Umbilical cord (tissue), 1 donor: ENCODE measurements at regions not wholly inside any gene's neighbourhood (a gene's known extent, or its start where the extent isn't known, plus 50 kb on each side); places are given as distances from the start of the nearest gene placed in this dataset.
"Not testable (repeated sequence)": the region's sequence is repeated elsewhere in the genome, so short reads cannot be mapped to it uniquely, and the experiment has no call there.

Experiments
- DNase-seq: peaks from one replicate; pipeline ENCODE4 v3.0.0-alpha.2; 2015; ENCODE audit warnings: low spot score

DNA sequence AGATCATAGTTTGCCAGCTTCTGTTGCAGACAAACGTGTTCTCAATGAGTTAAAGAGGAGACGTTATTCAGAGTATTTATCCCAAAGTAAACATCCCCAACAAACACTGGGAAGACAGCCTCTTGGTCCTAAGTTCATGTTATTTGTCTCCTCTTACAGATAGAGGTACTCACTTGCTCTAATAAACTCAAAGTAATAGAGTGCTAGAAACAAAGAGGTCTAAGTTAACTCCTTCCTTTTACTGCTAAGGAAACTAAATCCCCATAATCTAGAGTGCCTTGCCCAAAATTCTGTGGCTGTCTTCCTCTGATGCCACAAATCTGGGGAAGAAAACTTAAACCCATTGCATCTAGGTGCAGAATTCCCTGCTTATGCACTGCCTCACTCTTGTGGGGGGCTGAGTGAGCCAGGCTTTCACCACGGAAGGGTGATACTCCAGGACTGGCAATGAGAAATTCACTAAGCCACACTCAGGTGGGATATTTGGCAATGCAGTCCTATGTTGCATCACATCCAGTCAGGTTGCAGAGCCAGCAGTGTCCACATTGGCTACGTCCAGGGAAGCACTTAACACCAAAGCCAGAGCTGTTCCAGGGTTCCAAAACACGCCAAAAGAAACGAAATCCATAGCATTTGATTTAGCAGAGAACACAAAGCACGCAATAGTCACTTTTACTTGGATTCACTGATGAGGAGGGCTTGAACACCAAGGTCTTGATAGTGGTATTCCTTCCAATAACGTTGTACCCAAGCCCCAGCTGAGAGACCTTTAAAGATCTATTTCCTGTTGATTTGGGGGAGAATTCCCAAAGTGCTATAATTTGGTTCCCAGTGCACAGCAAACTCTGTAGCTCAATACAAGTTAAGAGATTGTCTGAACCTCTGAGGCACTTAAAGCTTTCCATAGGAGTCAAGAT lies 81.0 kb upstream of the FOXQ1 start:
- no peak for DNase-seq

DNA sequence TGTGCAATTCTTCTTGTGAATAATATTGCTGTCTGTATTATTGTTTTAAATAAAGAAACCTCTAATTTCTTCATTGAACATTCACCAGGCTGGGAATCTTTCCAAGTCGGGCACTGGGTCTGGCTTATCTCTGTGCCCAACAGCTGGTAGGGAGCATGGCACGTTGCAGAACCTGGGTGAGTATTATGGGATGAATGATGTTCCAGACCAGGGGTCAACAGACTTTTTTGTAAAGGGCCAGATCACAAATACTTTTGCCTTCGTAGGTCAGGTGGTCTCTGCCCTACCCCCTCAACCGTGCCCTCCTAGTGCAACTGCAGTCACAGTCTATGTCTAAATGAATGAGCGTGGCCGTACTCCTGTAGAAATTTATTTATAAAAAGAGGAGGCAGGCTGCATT lies 81.6 kb upstream of the FOXQ1 start:
- DNase-seq: no peak

DNA sequence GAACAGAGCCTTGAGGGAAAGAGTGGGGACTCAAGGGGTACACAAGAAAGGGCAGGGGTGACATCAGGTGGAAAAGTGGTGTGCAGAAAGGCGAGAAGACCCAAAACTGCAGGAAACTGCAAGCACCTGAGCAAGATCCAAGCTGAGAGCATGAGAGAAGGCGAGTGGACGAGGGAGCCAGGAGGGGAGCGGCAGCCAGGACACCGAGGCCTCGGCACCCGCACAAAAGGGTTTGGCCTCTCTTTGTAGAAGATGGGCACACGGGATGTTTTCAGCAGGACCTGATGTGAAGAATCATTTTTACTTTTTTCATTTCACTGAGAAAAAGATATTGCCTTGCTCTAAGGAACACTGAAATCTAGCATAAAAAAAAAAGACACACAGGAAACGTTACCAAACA lies 82.1 kb upstream of the FOXQ1 start:
- no peak for DNase-seq

DNA sequence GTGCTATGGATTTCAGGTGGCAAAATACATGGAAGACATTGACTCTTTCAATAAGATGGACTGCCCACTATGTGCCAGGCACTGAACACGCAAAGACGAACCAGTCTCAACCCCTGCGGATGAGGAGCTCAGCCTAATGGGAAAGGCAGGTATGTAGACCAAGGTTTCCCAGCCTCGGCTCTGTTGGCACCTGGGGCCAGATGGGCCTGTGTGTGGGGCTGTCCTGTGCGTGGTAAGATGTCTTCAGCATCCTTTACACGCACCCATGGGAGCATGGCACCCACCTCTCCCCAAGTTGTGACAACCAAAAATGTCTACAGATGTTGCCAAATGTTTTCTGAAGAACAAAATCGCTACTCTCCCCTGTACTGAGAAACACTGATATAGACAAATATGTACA lies 82.6 kb upstream of the FOXQ1 start:
- no peak for DNase-seq

DNA sequence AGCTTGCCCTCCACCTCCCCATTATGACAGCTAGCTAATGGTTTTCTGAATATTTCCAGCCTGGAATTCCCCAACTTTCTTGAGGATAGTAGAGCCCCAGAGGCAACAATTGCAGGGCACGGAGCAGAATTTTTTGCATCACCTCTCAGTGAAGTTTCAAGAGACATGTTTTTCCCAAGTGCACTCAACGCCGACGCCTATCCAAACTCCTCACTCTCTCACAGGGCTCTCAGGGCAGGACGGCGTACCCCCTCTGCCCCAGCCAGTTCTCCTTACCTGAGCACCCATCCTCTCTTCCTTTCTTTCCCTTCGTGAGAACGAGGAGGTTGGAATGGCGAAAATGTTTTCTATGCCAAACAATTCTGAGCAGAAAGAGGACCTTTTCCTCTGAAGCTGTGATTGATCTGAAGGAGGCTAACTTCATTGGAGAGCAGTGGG lies 83.1 kb upstream of the FOXQ1 start:
- no peak for DNase-seq

DNA sequence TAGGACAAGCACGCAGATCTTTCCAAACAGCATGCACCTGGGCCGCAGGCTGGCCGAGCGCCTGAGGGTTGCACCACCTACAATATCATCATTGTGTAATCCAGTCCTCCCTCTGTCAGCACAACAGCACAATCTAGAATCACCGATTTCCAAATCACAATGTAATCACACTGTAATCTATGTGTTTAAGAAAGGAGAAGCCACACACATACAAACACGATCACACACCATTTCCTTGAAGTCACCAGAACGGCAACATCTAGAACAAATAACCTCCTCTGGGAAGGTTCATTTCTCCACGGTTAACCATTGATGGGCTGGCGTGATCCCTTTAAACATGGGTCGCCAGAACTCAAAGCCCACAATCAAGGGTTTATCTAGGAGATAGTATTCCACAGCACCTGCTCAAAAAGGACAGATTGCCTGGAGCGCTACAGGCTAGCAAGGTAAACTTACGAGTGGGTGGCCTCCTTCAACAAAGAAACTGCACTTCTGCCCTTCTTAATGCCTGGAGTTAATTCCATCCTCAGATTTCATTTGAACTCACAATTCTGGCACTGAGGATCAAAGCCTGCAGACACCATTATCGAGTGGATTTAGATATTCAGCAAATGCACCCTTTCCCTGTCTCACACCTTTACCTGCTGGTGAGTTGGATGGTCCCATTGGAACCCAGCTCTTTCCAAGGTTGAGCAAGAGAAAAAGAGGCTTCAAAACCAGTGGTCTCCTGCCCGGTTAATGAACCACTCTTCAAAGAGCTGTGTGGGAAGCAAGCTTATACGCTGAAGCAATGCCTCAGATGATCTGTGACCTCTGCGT lies 83.8 kb upstream of the FOXQ1 start:
- DNase-seq: no peak

DNA sequence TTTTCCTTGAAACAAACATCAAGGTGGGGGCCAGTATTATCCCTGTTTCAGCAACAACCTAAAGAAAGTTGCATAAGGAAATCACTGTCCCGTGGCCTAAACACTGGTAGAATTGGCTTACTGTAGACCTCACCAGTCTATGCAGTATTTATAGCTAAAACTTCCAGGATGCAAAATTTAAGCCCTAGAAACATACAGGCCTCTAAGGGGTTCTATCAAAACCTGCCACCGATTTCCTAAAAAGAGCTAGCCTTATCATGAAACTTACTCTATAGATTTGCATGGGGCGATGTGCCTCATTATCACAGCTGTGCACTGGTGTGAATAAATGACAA lies 84.3 kb upstream of the FOXQ1 start:
- DNase-seq: no peak

DNA sequence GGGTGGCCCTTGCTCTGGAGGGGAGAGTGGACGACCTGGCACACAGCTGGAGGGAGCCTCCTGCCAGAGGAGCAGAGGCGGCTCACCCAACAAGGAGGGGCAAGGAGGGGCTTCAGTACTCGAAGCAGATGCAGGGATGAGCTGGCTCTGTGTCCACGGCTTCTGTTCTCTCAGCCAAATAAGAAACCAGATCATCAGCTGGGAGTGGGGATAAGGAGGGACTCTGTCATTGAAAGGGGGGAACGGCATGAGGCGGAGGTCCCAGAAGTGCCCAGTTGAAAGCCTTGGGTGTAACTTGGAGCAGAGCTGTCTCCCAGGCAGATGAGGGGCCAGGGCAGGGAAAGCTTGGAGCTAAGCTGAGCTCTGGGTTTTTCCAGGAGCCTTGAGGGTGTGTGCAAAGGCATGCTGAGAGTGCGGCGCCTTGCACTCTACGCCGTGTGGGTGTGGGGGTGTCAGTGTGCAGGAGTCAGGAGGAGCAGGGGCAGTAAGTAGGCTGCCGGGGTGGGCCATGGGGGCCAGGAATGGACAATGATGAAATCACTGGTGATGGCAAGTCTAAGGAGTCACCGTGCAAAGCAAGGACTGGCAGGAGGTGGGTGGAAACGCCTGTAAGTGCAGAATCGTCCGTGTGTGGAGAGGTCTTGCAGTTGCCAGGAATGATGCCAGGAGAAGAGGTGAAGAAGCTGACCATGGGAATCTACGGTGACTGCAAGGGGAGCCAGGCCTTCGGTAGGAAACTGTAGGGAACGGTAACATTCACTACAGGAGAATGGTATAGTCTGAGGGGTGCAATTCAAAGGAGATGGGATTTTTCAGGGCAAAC lies 85.4 kb upstream of the FOXQ1 start:
- DNase-seq: peak; percentile 73

DNA sequence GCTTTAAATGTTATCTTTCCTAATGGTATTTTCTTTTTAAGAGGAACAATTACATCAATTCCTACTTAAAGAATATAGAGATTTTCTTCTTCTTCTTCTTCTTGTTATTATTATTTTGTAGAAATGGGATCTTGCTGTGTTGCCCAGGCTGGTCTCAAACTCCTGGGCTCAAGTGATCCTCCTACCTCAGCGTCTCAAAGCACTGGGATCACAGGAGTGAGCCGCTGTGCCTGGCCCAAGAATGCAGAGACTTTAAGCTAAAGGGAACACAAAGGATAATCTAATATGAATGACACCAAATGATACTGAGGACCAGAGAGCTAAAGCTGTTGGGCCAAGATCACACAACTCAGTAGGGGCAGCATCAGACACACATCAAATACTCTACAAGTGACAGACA lies 87.4 kb upstream of the FOXQ1 start:
- no peak for DNase-seq

DNA sequence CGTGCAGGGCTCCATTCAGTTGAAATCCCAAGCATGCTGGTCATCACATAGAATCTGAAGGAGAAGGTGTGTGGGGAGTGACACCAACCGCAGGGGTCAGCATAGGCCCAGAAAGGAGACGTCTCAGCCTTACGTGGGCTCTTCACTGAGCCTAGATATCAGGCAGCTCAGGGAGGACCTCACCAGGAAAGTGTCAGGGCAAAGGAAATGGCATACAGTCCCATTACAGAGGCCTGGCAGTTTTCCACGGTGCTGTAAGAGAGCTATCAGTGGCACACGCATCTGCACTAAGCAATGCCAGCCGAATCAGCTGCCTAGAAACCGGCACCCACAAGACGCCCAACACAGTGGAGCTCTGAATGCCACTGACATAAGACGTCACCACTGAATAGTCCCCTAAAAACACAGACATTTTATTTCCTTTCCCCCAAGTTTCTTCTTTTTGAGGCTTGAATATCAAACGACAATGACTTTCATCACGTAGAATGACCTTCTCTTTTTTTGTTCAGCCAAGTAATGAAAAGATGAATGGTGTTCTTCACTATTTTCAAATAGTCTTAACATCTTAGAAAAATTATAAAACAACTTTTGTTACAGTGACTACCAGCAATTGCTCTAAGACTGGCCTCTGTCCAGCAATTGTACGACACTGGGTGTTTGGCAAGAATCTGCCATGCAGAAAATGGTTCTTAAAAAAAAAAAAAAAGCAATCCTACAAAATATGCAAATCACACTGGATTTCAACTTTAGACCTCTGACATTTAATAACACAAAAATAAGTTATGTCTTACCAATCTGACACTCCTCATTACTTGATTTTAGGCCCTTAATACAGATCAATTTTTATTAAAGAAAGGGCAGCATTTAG lies 88.9 kb upstream of the FOXQ1 start:
- DNase-seq: no peak

DNA sequence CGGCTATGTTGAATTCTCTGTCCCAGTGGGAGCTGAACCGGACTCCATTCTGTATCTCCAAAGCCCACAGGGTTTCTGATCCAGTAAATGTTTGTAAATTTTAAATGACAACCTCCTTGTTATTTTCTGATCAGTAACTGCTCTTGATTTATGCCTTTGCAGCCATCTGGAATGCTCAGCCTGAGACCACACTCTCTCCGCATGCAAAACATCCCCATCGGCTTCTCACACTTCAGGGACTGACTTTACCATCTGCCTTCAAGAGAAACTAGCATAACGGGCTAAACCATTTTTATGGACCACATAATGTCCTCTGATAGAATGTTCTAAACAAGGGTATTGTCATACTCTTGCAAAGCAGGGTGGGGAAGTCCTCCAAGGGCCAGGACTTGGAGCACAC lies 94.5 kb upstream of the FOXQ1 start:
- DNase-seq: no peak

DNA sequence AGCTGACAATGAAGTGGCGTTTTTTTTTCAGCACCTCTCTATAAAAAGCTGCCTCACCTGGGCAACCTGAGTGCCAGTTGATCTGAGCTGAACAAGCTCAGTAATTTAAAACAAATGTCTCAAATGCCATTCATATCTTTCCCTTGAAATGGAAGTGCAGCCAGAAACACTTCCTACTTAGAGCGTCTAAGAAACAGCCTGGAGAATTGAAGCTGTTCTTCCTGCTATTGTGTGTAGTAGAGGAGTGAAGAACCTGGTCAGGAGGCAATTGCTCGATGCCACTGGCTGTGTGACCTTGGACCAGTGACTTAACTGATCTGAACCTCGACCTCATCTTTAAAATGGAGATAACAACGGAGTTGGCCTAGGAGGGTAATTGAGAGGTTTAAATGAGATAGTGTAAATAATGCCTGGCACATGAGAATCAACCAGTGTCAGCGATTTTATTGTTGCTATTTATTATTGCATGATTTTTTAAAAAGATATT lies 95.4 kb upstream of the FOXQ1 start:
- no peak for DNase-seq

DNA sequence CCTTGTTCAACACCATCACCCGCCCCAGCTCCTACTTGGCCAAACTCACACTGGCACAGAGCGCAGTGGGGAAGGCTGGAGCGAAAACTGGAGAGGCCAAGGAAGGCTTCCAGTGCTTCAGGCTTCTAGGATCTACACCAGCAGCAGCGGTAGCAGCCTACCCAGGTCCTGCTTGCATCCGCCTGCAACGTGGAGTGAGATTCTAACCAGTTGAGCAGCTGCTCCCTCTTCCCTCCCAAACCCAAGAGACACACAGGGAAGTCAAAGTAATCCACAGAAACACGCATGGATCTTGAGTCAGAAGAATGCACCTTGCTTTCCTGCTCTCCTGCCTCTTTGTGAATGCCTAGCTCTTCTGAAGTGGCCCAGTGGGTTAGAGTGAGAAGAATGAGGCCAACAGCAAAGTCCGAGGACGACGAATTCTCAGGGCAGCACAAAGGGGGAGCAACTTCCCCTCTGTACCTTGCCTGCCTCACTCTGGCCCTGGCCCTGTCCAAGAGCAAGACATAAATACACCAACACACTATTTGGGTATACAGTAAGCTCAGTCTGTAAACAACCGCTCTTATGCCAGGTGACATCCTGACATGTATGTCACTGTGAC lies 95.9 kb upstream of the FOXQ1 start:
- no peak for DNase-seq

DNA sequence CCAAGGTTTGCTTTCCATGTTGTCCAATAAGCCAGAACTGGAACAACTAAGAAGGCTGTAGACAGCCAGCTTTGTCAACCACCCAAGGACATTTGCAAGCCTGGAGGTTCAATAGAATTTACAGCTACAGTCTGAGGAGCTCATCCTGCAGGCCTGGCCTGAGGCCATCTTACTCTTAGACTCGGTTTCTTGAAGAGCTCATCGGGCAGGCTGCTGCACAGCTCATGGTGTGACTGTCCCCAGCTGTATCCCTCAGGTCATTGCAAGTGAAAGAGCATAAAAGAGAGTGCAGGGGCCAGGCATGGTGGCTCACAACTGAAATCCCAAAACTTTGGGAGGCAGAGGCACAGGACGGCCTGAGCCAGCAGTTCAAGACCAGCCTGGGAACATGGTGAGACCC lies 96.9 kb upstream of the FOXQ1 start:
- no peak for DNase-seq

DNA sequence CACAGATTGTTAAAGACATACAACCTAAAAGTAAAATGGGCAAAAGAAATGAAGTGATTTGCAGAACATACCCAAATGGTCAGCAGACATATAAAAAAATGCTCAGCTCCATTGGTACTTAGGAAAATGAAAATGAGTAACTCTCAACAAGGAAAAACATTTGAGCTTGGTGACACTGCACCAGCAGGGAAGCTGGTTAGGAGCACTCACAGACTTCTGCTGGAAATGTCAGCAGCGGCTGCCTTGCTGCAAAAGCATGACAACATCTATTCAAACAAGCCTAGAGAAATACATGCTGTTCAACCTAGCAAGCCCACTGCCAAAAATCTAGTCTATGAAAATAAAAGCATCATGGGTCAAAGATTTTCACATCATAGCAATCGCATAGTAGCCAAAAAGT lies 99.0 kb upstream of the FOXQ1 start:
- no peak for DNase-seq

DNA sequence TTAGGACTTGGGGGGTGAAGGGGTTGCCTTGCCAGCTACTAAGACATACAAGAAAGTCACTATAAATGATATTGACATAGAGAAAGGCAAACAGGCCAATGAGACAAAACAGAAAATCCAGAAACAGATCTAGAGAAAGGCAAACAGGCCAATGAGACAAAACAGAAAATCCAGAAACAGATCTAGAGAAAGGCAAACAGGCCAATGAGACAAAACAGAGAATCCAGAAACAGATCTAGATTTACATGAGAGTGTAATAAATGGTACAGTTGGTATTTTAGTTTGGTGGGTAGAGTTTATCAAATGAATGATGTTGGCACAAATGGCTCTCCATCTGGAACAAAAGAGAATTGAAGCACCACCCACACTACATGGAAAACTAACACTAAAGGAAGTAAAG lies 99.8 kb upstream of the FOXQ1 start:
- DNase-seq: not testable (repeated sequence)

DNA sequence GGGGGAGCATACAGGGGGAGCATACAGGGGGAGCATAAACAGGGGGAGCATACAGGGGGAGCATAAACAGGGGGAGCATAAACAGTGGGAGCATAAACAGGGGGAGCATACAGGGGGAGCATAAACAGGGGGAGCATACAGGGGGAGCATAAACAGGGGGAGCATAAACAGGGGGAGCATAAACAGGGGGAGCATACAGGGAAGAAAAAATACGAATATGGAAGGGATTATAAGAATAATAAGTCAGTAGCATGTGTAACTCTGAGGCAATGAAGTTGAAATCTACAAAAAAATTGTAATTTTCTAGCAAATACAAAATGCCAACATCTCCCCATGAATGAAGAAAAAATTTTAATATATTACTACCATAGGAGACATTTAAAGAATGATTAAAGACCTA lies 101.3 kb upstream of the FOXQ1 start:
- DNase-seq: not testable (repeated sequence)

DNA sequence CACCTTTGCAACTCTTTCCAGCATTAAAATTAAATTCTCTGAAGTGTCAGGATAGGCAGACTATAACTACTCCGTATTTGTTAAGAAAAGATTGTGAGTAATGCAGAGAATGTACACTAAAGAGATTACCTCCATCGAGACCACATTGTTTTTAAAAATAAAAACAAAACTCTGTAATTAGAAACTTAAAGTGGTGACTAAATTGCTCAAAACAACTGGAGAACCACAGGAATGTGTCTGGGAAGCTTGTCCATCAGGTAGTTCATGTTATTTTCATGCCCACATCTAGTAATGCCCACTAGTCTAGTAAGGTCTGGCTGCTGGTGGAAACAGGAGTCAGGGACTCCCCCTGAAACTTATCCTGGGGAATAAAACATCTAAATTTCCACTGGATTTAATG lies 103.0 kb upstream of the FOXQ1 start:
- no peak for DNase-seq

DNA sequence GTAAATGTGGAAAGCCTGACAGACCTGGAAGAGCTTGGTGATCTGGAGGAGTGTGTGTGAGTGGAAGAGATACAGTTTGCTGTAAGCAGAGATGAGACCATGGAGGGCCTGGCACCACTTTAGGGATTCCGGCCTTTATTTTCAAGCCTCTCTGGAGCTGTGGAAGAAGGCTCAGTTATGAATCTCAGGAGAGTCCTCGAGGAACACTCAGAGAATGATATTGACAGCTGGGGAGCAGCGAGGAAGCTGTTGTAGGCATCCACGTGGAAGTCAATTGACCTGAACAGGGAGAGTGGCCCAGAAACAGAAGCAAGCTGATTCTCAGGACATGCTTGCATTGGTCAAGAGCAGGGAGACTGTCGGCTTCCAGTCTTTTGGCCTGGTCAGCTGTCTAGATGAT lies 108.4 kb upstream of the FOXQ1 start:
- DNase-seq: no peak

DNA sequence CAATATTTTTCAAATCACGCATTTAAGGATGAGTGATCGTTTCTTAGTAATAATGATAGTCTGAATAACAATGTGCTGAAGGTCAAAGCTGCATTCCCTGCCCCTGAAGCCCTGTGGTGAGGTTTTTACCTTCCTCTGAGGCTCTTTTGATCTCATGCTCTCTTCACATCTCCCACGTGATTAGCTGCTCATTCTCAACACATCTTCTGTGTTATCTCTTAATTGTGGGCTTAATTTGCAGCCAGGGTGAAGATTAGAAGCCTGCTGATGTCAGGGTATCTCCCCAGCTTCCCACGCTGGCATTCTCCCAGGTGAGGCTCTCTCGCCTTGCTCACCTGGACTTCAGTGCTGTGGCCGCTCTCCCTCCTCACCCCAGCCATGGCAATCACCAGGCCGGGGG lies 109.7 kb upstream of the FOXQ1 start:
- DNase-seq: no peak
